K562 (cell line): ENCODE measurements at regions not wholly inside any gene's neighbourhood (a gene's known extent, or its start where the extent isn't known, plus 50 kb on each side); places are given as distances from the start of the nearest gene placed in this dataset.

ENCODE experiments used
- ATAC-seq: fragments of 200-7000 bp; cut with Tn5 transposase; 3 replicates; pipeline ENCODE4 v1.9.1; 2020; ENCODE audit warnings: moderate library complexity
- BruUV-seq: library from RNA; stranded (reverse); fragments of 400-500 nt; replicated peaks from 2 replicates; lab custom pipeline; 2021; lab: Mats Ljungman, UMichigan
- CTCF ChIA-PET: fragments of 300-600 bp; formaldehyde crosslinking; extraction: SDS; loops from one replicate; lab custom pipeline; 2021; ENCODE audit warnings: low intra/inter-chr PET ratio; lab: Yijun Ruan, JAX
- POLR2A ChIA-PET: fragments of 300-600, 350-650 bp; sonication (Branson Sonifier 250); formaldehyde crosslinking; extraction: SDS; loops from one replicate; lab custom pipeline; 2021; ENCODE audit warnings: antibody characterized with exemption, inconsistent platforms; lab: Yijun Ruan, JAX
- DNase-seq, 4 experiments: peaks; one replicate each; pipeline versions ENCODE4 v3.0.0 to v3.0.0-alpha.2; 2011 to 2018; ENCODE audit warnings: low spot score in 3 of 4, mixed read lengths in 3 of 4; ENCODE audit errors: extremely low read depth in 1 of 4
- FAIRE-seq: peaks from 2 replicates; lab custom pipeline; 2011; peaks lifted over from hg19 to GRCh38; lab: Jason Lieb, UNC
- H2AFZ ChIP-seq: 2 replicates; pipeline ENCODE4 v1.6.0; 2011; ENCODE audit warnings: low read depth, low read length, control low read depth, inconsistent platforms
- H3K27ac ChIP-seq: fragments of 200-600 bp; 3 replicates; pipeline ENCODE4 v1.8.0; 2011; ENCODE audit warnings: low read depth, mild to moderate bottlenecking, control low read depth, inconsistent platforms, low read length, moderate library complexity, mixed read lengths; ENCODE audit errors: extremely low read depth
- H3K27me3 ChIP-seq, 2 experiments: fragments of 300-600 bp in 1 of 2; 2 replicates in 1 of 2; 3 replicates in 1 of 2; pipeline versions ENCODE4 v1.6.0 to v1.8.0; 2011; ENCODE audit warnings: inconsistent platforms in 2 of 2, low read length in 2 of 2, mild to moderate bottlenecking in 1 of 2, mixed read lengths in 1 of 2, moderate library complexity in 1 of 2; ENCODE audit not compliant: control insufficient read depth in 2 of 2, insufficient read depth in 2 of 2
- H3K36me3 ChIP-seq: fragments of 300-600 bp; 3 replicates; pipeline ENCODE4 v1.8.0; 2011; ENCODE audit warnings: mild to moderate bottlenecking, low read length, inconsistent platforms; ENCODE audit not compliant: control insufficient read depth, insufficient read depth
- H3K4me1 ChIP-seq, 2 experiments: fragments of 200-600 bp in 1 of 2; replicated peaks in 1 of 2; 2 replicates in 1 of 2; 3 replicates in 1 of 2; pipeline versions ENCODE4 v1.5.1 to v1.8.0; 2011; ENCODE audit warnings: inconsistent platforms in 2 of 2, low read length in 2 of 2, mild to moderate bottlenecking in 1 of 2, mixed read lengths in 1 of 2, moderate library complexity in 1 of 2; ENCODE audit not compliant: control insufficient read depth in 2 of 2, insufficient read depth in 2 of 2
- H3K4me2 ChIP-seq: 2 replicates; pipeline ENCODE4 v1.6.1; 2011; ENCODE audit warnings: low read length, control low read depth, inconsistent platforms, mixed read lengths; ENCODE audit not compliant: insufficient read depth
- H3K4me3 ChIP-seq: fragments of 200-600 bp; sonication (generic), shearing (Covaris generic); 2 replicates; pipeline ENCODE4 v1.5.1; 2016; ENCODE audit warnings: control low read depth, inconsistent platforms
- H3K79me2 ChIP-seq: fragments of 200-600 bp; 3 replicates; pipeline ENCODE4 v1.8.0; 2011; ENCODE audit warnings: low read length, inconsistent platforms; ENCODE audit not compliant: control insufficient read depth, insufficient read depth
- H3K9ac ChIP-seq, 2 experiments: 2 replicates each; pipeline versions ENCODE4 v1.6.0 to v1.6.1; 2011; ENCODE audit warnings: low read depth in 2 of 2, low read length in 2 of 2, control low read depth in 1 of 2, inconsistent platforms in 1 of 2, mild to moderate bottlenecking in 1 of 2, mixed read lengths in 1 of 2; ENCODE audit not compliant: insufficient read depth in 1 of 2
- H3K9me1 ChIP-seq: one replicate; pipeline ENCODE4 v1.6.0; 2011; ENCODE audit warnings: inconsistent platforms, mild to moderate bottlenecking, low read length, moderate library complexity; ENCODE audit not compliant: control insufficient read depth, insufficient read depth
- H3K9me3 ChIP-seq: replicated peaks from 2 replicates; pipeline ENCODE4 v1.5.1; 2011; ENCODE audit warnings: low read depth, low read length, inconsistent platforms; ENCODE audit not compliant: control insufficient read depth, insufficient read depth
- H4K20me1 ChIP-seq: replicated peaks from 2 replicates; pipeline ENCODE4 v1.6.1; 2011; ENCODE audit warnings: low read length, inconsistent platforms, mixed read lengths; ENCODE audit not compliant: control insufficient read depth, insufficient read depth
- C11orf30 ChIP-seq: fragments of 450-650 bp; IDR thresholded peaks from 2 replicates; pipeline ENCODE4 v1.6.1; 2016; ENCODE audit warnings: low read depth, mild to moderate bottlenecking
- HIVEP1 ChIP-seq: fragments of 250-450 bp; sonication (Bioruptor Pico); IDR thresholded peaks from 2 replicates; pipeline ENCODE4 v1.4.0; 2020; ENCODE audit warnings: mild to moderate bottlenecking
- NFYB ChIP-seq: IDR thresholded peaks from 2 replicates; pipeline ENCODE4 v1.6.1; 2011; ENCODE audit warnings: mild to moderate bottlenecking, moderate library complexity; ENCODE audit not compliant: insufficient read length; ENCODE audit errors: extremely low read depth
- SRSF1 ChIP-seq: fragments of 200-400 bp; formaldehyde crosslinking; IDR thresholded peaks from 2 replicates; pipeline ENCODE4 v1.6.1; 2017; ENCODE audit warnings: mild to moderate bottlenecking, low read depth, low read length, moderate library complexity
- TEAD1 ChIP-seq, 2 experiments: fragments of 450-650 bp in 1 of 2; sonication (generic) in 1 of 2; formaldehyde crosslinking; IDR thresholded peaks; 2 replicates each; pipeline versions ENCODE4 v1.4.0 to v1.8.0; 2020 to 2022; ENCODE audit warnings: mild to moderate bottlenecking in 2 of 2, missing genetic modification reagents in 1 of 2
- VEZF1 ChIP-seq: fragments of 200-800 bp; sonication (Bioruptor generic); IDR thresholded peaks from 2 replicates; pipeline ENCODE4 v1.6.1; 2017; ENCODE audit warnings: missing genetic modification characterization, missing compliant biosample characterization
- WGBS: fragments of 100-300 bp; shearing (Covaris generic); methylation state at CpG from one replicate; pipeline ENCODE4 v1.1.6; 2016; ENCODE audit warnings: low coverage, mixed read lengths; ENCODE audit not compliant: insufficient coverage; ENCODE audit errors: missing lambda C conversion rate; 5-methylcytosine and 5-hydroxymethylcytosine counted together
- in situ Hi-C: fragments of 300-500 bp; cut with MboI; formaldehyde crosslinking; loops from 4 replicates; pipeline ENCODE4 v1.15.0; 2018; ENCODE audit warnings: inconsistent platforms, mixed read lengths
- intact Hi-C: fragments of 100-400 bp; cut with micrococcal nuclease; formaldehyde crosslinking; loops from 2 replicates; pipeline ENCODE4 v1.14.2; 2022
- TF ChIP-seq, protein P1 (sequence below): conservative IDR thresholded peaks from 2 replicates; pipeline ENCODE4 v1.6.1; 2011; ENCODE audit warnings: low read depth, mild to moderate bottlenecking, low read length; ENCODE audit not compliant: control insufficient read depth

DNA sequence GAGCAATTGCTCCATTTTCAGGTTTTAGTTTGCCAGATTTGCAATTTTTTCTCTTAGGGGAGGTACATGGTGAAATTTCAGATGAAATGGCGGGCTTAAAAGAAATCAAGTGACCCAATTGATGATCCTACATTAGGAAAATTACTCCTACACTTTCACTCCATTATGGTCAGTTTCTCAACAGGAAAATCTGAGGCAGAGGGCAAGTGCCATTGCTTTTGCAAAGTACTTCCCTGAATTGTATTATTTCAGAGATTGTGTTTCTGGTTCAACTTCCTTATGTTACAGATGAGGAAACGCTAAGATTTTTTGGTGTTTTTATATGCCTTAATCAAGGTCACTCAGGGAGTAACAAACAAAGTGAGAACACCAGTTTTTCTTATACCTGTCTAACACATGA, 302.2 kb downstream of the ARAP2 start:
- in situ Hi-C loops (no loop called here), intact Hi-C loops (no loop called here)
- TF ChIP-seq NFYB (no peak), VEZF1 (CRISPR knock-in tag) (no peak), SRSF1 (no peak), TEAD1 (CRISPR knock-in tag; IDR thresholded peaks at IDR 0.05) (no peak), HIVEP1 (CRISPR knock-in tag) (no peak), C11orf30 (no peak)
- TF ChIP-seq, protein P1, sequence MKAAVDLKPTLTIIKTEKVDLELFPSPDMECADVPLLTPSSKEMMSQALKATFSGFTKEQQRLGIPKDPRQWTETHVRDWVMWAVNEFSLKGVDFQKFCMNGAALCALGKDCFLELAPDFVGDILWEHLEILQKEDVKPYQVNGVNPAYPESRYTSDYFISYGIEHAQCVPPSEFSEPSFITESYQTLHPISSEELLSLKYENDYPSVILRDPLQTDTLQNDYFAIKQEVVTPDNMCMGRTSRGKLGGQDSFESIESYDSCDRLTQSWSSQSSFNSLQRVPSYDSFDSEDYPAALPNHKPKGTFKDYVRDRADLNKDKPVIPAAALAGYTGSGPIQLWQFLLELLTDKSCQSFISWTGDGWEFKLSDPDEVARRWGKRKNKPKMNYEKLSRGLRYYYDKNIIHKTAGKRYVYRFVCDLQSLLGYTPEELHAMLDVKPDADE: no peak
- H3K27ac ChIP-seq: no peak overlapping the region
- no peak overlapping the region for H3K9ac ChIP-seq
- H3K79me2 ChIP-seq: no peaks in the 10 kb centered on the region
- no peak overlapping the region for H2AFZ ChIP-seq
- no peaks in the 10 kb centered on the region for H3K9me3 ChIP-seq
- H3K36me3 ChIP-seq: no peaks in the 10 kb centered on the region
- DNase-seq (no peak), FAIRE-seq (no peak), ATAC-seq (no peak)
- no peak overlapping the region for H3K4me2 ChIP-seq
- H3K27me3 ChIP-seq: no peaks in the 10 kb centered on the region
- CTCF ChIA-PET: no interaction called here
- no peaks in the 10 kb centered on the region for H4K20me1 ChIP-seq
- POLR2A ChIA-PET: no interaction called here
- 0% methylated on average over 2 of the region's 2 CpGs for WGBS
- no peak overlapping the region for H3K4me3 ChIP-seq
- no peaks in the 10 kb centered on the region for H3K9me1 ChIP-seq
- no peaks in the 10 kb centered on the region for H3K4me1 ChIP-seq
- BruUV-seq: no TSS peak
